Prostate gland (tissue), 2 donors: ENCODE measurements at regions not wholly inside any gene's neighbourhood (a gene's known extent, or its start where the extent isn't known, plus 50 kb on each side); places are given as distances from the start of the nearest gene placed in this dataset.

Experiments
- DNase-seq: peaks from one replicate; pipeline ENCODE4 v3.0.0-alpha.2; 2019; ENCODE audit warnings: low spot score
- H3K27ac ChIP-seq, 2 donors: fragments of 200-600 bp; sonication (generic); 2 replicates each; pipeline ENCODE4 v1.5.1; 2017 to 2019
- H3K27me3 ChIP-seq: fragments of 200-600 bp; sonication (generic); replicated peaks from 2 replicates; pipeline ENCODE4 v1.5.1; 2019; ENCODE audit not compliant: insufficient read depth
- H3K36me3 ChIP-seq, 2 donors: fragments of 200-600 bp; sonication (generic); 1 replicate in 1 of 2; 2 replicates in 1 of 2; pipeline versions ENCODE4 v1.5.1 to v1.8.1; 2017 to 2019
- H3K4me1 ChIP-seq: fragments of 200-600 bp; sonication (generic); replicated peaks from 2 replicates; pipeline ENCODE4 v1.5.1; 2019
- H3K4me3 ChIP-seq, 2 donors: fragments of 200-600 bp; sonication (generic); 2 replicates each; pipeline ENCODE4 v1.5.1; 2017 to 2019
- H3K9me3 ChIP-seq: fragments of 200-600 bp; sonication (generic); 2 replicates; pipeline ENCODE4 v1.5.1; 2017
- POLR2A ChIP-seq: fragments of 450-650 bp; IDR thresholded peaks from one replicate; pipeline ENCODE4 v1.6.1; 2016; ENCODE audit warnings: antibody characterized with exemption, mild to moderate bottlenecking
- POLR2AphosphoS5 ChIP-seq: sonication (generic); formaldehyde crosslinking; IDR thresholded peaks from one replicate; pipeline ENCODE4 v1.6.1; 2017; ENCODE audit warnings: antibody characterized with exemption
- WGBS: methylation state at CpG from one replicate; pipeline ENCODE4 v1.1.5; 2018; 5-methylcytosine and 5-hydroxymethylcytosine counted together
- intact Hi-C: fragments of 100-400 bp; cut with DNase I; formaldehyde crosslinking; loops from one replicate; pipeline ENCODE4 v1.14.2; 2022
- TF ChIP-seq, protein P1 (sequence below), 4 experiments: fragments of 200-600 bp in 2 of 4; fragments of 450-650 bp in 2 of 4; sonication (generic) in 2 of 4; IDR thresholded peaks; 1 replicate in 3 of 4; 2 replicates in 1 of 4; pipeline ENCODE4 v1.5.1; 2016 to 2019; ENCODE audit warnings: antibody characterized with exemption in 4 of 4, mild to moderate bottlenecking in 2 of 4, moderate library complexity in 2 of 4

DNA sequence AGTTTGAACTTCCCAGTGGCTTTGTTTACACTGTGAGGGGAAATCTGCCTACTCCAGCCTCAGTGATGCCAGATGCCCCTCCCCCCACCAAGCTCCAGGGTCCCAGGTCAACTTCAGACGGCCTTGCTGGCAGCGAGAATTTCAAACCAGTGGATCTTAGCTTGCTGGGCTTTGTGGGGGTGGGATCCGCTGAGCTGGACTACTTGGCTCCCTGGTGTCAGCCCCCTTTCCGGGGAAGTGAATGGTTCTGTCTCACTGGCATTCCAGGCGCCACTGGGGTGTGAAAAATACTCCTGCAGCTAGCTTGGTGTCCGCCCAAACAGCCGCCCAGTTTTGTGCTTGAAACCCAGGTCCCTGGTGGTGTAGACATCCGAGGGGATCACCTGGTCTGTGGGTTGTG, 70.0 kb upstream of the NEUROD1 start:
- intact Hi-C loops, result no loop called here
- Histone ChIP-seq H3K36me3 (no peaks in the 10 kb centered on the region), H3K9me3 (no peaks in the 10 kb centered on the region), H3K4me3 (no peak overlapping the region), H3K27me3 (no peaks in the 10 kb centered on the region), H3K27ac (no peak overlapping the region), H3K4me1 (no peaks in the 10 kb centered on the region)
- no peak for DNase-seq
- WGBS, result 89% methylated on average over 8 of the region's 8 CpGs
- TF ChIP-seq POLR2A, result no peak
- TF ChIP-seq, protein P1, sequence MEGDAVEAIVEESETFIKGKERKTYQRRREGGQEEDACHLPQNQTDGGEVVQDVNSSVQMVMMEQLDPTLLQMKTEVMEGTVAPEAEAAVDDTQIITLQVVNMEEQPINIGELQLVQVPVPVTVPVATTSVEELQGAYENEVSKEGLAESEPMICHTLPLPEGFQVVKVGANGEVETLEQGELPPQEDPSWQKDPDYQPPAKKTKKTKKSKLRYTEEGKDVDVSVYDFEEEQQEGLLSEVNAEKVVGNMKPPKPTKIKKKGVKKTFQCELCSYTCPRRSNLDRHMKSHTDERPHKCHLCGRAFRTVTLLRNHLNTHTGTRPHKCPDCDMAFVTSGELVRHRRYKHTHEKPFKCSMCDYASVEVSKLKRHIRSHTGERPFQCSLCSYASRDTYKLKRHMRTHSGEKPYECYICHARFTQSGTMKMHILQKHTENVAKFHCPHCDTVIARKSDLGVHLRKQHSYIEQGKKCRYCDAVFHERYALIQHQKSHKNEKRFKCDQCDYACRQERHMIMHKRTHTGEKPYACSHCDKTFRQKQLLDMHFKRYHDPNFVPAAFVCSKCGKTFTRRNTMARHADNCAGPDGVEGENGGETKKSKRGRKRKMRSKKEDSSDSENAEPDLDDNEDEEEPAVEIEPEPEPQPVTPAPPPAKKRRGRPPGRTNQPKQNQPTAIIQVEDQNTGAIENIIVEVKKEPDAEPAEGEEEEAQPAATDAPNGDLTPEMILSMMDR (IDR thresholded peaks at IDR 0.05), result no peak
- no peak for TF ChIP-seq POLR2AphosphoS5

DNA sequence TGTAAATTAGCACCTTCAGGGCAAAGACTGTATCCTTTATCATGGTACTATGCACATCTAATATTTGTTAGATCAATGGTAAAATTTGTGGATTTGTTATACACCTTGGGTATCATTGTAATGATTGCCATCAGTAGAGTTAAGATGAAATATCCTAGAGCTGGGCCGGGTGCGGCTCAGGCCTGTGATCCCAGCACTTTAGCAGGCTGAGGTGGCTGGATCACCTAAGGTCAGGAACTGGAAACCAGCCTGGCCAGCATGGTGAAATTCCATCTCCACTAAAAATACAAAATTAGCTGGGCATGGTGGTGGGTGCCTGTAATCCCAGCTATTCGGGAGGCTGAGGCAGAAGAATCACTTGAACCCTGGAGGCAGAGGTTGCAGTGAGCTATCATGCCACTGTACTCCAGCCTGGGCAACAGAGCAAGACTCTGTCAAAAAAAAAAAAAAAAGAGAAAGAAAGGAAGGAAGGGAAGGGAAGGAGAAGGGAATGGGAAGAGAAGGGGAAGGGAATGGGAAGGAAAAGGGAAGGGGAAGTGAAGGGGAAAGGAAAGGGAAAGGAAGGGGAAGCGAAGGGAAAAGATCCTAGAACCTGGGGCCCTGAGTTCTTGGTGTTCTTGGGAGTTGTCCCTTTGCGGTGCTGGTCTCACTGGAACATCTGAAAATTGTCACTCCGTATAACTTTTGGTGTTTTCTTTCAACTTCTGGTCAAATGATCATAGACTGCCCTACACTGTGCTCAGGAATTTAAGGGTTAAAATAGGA, 71.1 kb upstream of the NEUROD1 start:
- no peaks in the 10 kb centered on the region for H3K36me3 ChIP-seq
- DNase-seq, result no peak
- 97% methylated on average over 6 of the region's 6 CpGs for WGBS
- H3K27ac ChIP-seq, result no peak overlapping the region
- intact Hi-C loops, result no loop called here
- H3K4me3 ChIP-seq, result no peak overlapping the region
- H3K27me3 ChIP-seq, result no peaks in the 10 kb centered on the region
- TF ChIP-seq, protein P1 (IDR thresholded peaks at IDR 0.05), result no peak
- TF ChIP-seq POLR2A (no peak), POLR2AphosphoS5 (no peak)
- H3K4me1 ChIP-seq, result no peaks in the 10 kb centered on the region
- no peaks in the 10 kb centered on the region for H3K9me3 ChIP-seq

DNA sequence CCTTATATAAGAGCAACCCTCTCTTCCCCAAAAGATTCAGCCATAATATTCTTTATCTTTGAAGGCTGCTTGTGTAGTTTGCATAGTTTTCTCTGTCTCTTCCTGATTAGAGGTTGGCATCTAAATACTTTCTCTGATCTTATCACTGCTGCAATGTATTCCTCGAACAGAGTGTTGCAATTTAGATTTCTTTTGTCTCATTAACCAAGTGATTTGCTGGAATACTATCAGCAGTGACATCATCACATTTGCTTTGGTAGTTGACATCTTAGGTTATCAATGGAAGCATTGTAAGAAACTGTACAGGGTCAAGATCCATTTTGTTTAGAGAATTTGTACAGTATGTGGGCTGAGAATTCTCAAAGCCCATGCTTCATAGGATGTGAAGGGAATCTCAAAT, 72.0 kb upstream of the NEUROD1 start:
- DNase-seq, result no peak
- WGBS, result 0% methylated on average over 1 of the region's 1 CpG
- intact Hi-C loops, result no loop called here

DNA sequence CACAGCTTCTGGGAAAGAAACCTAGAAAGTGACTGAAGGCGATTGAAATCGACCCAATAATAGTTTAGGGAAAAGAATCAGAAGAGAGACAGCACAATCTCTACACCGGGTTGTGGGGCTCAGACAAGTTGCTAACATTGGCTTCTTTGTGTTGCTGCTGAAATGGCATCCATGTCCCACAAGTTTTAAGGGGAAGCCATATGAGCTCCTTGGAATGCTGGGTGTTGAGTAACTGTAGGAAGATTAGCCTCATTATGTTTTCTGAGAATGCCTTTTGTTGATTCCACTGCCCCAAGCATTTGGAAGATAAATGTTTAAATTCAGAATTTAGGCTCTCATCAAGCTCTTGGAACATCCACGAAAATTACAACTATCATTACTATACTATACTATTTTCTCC, 73.4 kb upstream of the NEUROD1 start:
- Histone ChIP-seq H3K27ac (no peak overlapping the region), H3K9me3 (no peaks in the 10 kb centered on the region), H3K4me1 (no peaks in the 10 kb centered on the region), H3K4me3 (no peak overlapping the region), H3K36me3 (no peaks in the 10 kb centered on the region), H3K27me3 (no peaks in the 10 kb centered on the region)
- WGBS, result 96% methylated on average over 4 of the region's 4 CpGs
- TF ChIP-seq, protein P1 (IDR thresholded peaks at IDR 0.05), result no peak
- TF ChIP-seq POLR2AphosphoS5 (no peak), POLR2A (no peak)
- no peak for DNase-seq
- intact Hi-C loops, result no loop called here

More for the DNA sequence above, 72.0 kb upstream of the NEUROD1 start:
- H3K36me3 ChIP-seq, result no peaks in the 10 kb centered on the region
- TF ChIP-seq, protein P1 (IDR thresholded peaks at IDR 0.05), result no peak
- TF ChIP-seq POLR2AphosphoS5 (no peak), POLR2A (no peak)
- no peaks in the 10 kb centered on the region for H3K27me3 ChIP-seq
- no peaks in the 10 kb centered on the region for H3K4me1 ChIP-seq
- H3K9me3 ChIP-seq, result no peaks in the 10 kb centered on the region
- H3K27ac ChIP-seq, result no peak overlapping the region
- no peak overlapping the region for H3K4me3 ChIP-seq

DNA sequence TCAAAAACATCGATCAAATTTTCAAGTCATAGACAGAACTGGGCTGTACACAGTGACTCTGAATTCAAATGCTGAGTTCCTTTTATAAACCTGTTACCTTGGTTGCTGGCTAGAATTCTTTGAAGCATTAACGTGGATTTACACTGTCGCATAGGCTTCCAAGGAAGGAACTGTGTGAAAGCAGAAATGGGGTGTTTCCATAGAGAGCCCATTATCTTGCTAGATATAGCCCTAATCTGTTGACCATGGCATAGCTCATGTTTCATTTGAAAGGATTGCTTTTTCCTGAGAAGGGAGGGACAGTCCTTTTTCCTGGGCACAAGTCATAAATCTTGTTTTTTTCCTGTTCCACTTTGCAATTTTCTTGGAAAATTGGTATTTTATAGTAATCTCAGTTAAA, 73.8 kb upstream of the NEUROD1 start:
- H3K4me3 ChIP-seq, result no peak overlapping the region
- TF ChIP-seq, protein P1 (IDR thresholded peaks at IDR 0.05), result no peak
- TF ChIP-seq POLR2A (no peak), POLR2AphosphoS5 (no peak)
- no peaks in the 10 kb centered on the region for H3K27me3 ChIP-seq
- intact Hi-C loops, result no loop called here
- H3K36me3 ChIP-seq, result no peaks in the 10 kb centered on the region
- H3K9me3 ChIP-seq, result no peaks in the 10 kb centered on the region
- 82% methylated on average over 3 of the region's 3 CpGs for WGBS
- H3K4me1 ChIP-seq, result no peaks in the 10 kb centered on the region
- no peak overlapping the region for H3K27ac ChIP-seq
- DNase-seq, result no peak
